Uterus (tissue), 2 donors: ENCODE measurements at regions not wholly inside any gene's neighbourhood (a gene's known extent, or its start where the extent isn't known, plus 50 kb on each side); places are given as distances from the start of the nearest gene placed in this dataset.

Experiments
- POLR2A ChIP-seq, 2 donors: fragments of 450-650 bp; IDR thresholded peaks; one replicate each; pipeline ENCODE4 v1.6.1; 2016; ENCODE audit warnings: antibody characterized with exemption in 2 of 2, mild to moderate bottlenecking in 1 of 2, moderate library complexity in 1 of 2
- TF ChIP-seq, protein P1 (sequence below), 4 experiments: fragments of 200-600 bp in 2 of 4; fragments of 450-650 bp in 2 of 4; sonication (generic) in 2 of 4; IDR thresholded peaks; one replicate each; pipeline ENCODE4 v1.5.1; 2016 to 2019; ENCODE audit warnings: antibody characterized with exemption in 4 of 4, mild to moderate bottlenecking in 2 of 4, moderate library complexity in 1 of 4

DNA sequence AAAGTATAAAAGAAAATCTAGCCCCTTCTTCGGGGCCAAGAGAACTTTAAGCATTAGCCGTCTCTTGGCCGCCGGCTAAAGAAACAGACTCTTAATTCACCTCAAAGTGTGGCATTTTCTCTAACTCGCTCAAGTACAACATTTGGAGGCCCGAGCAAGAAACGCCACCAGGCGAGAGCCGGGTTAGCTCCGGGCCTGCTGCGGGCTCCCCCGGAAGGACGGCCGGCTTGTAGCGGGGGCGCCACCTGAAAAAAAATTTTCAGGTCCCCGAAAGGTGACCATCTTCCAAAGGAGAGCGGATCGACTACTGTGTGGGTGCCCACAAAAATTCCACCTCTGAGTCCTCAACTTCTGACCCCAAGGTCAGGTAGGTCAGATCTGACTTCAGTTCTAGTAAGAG lies 156.0 kb downstream of the DEFB131A start:
- TF ChIP-seq, protein P1, sequence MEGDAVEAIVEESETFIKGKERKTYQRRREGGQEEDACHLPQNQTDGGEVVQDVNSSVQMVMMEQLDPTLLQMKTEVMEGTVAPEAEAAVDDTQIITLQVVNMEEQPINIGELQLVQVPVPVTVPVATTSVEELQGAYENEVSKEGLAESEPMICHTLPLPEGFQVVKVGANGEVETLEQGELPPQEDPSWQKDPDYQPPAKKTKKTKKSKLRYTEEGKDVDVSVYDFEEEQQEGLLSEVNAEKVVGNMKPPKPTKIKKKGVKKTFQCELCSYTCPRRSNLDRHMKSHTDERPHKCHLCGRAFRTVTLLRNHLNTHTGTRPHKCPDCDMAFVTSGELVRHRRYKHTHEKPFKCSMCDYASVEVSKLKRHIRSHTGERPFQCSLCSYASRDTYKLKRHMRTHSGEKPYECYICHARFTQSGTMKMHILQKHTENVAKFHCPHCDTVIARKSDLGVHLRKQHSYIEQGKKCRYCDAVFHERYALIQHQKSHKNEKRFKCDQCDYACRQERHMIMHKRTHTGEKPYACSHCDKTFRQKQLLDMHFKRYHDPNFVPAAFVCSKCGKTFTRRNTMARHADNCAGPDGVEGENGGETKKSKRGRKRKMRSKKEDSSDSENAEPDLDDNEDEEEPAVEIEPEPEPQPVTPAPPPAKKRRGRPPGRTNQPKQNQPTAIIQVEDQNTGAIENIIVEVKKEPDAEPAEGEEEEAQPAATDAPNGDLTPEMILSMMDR (IDR thresholded peaks at IDR 0.05) = no peak
- TF ChIP-seq POLR2A (IDR thresholded peaks at IDR 0.05) = no peak
